Tongue (tissue), 1 donor: ENCODE measurements at regions not wholly inside any gene's neighbourhood (a gene's known extent, or its start where the extent isn't known, plus 50 kb on each side); places are given as distances from the start of the nearest gene placed in this dataset.

ENCODE experiments used
- DNase-seq: peaks from one replicate; pipeline ENCODE4 v3.0.0-alpha.2; 2015

- peak; percentile 15 for DNase-seq
Measured at GRCh38 chr3:132822266-132822665, 100.1 kb upstream of the NPHP3 start.

GRCh38 chr3:132821314-132821713 lies 99.1 kb upstream of the NPHP3 start:
- no peak for DNase-seq

GRCh38 chr3:132818251-132818650 lies 96.0 kb upstream of the NPHP3 start:
- no peak for DNase-seq

- DNase-seq, result no peak
Measured at GRCh38 chr3:132817646-132818177, 95.5 kb upstream of the NPHP3 start.

DNA sequence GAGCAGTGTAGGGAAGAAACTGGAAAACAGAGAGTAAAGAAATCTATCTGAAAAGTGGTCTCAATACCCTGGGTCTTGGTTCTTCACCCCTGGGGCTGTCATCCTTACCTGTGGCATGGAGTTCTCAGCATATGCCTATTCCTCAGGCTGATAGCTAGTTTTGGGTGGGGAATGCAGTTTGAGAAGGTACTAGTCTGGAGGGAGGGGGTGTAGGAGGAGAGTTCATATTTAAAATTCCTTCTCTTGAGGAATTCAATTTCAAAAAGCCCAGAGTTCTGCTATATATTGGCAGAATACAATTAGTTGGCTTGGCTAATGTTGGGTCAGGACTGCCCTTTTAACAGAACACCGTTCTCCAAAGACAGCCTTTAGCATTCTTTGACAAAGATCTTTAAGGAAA lies 82.9 kb upstream of the NPHP3 start:
- no peak for DNase-seq

DNA sequence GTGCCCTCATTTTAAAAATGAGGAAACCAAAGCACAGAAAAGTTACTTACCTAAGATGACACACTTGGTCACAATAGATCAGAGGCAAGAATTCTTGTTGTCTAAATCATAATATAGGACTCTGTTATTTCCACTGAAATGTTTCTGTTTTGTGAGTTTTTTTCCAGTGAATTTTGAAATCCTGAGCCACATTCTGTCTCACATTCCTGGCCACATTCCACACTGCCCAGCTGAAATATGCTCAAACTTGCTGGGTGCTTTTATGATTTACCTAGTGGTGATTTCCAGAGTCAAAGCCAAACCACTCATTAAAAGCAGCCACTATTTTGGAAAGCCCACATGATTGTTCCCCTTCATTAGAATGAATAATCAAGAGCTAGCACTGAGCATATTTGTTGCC lies 82.3 kb upstream of the NPHP3 start:
- no peak for DNase-seq

GRCh38 chr3:132803889-132804288 lies 81.7 kb upstream of the NPHP3 start:
- DNase-seq, result no peak

DNA sequence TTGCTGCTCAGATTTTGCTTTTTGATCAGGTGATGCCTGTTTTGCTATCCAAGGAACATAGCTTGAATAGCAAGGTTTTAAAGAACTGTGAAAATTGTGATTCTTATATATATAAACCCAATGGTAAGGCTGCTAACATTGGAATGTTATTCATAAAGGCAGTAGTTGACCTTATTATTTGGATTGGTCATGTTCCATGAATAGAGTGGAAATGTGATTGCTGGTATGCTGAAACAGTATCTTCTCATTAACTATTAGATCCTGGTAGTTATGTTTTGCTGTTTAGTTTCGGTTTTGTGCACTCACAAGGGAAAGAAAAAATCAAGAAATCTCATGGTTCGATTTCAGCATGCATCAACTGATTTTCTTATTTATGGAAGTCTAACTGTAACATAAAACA lies 78.7 kb upstream of the NPHP3 start:
- DNase-seq, result no peak

DNA sequence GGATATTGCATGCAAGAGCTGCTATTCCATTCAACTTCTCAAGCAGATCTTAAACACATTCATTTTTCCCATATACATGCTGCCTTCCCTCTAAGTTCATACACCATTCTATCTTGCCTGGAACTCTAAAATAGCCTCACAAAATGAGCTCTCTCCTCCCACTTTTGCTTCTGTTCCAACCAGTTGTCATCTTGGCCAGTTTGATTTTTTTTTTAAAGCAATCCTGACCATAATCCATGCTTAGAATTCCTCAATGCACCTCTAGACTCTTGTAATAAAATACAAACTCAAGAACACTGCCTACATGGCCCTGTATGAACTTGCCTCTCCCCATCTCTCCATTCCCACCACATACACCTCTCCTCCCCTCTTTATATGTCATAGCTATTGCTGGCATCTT lies 68.6 kb upstream of the NPHP3 start:
- DNase-seq, result no peak

GRCh38 chr3:132789959-132790358 lies 67.8 kb upstream of the NPHP3 start:
- DNase-seq, result no peak

GRCh38 chr3:132788301-132788671 lies 66.1 kb upstream of the NPHP3 start:
- peak; percentile 80 for DNase-seq

GRCh38 chr3:132787616-132788300 lies 65.5 kb upstream of the NPHP3 start:
- peak; percentile 88 for DNase-seq

DNA sequence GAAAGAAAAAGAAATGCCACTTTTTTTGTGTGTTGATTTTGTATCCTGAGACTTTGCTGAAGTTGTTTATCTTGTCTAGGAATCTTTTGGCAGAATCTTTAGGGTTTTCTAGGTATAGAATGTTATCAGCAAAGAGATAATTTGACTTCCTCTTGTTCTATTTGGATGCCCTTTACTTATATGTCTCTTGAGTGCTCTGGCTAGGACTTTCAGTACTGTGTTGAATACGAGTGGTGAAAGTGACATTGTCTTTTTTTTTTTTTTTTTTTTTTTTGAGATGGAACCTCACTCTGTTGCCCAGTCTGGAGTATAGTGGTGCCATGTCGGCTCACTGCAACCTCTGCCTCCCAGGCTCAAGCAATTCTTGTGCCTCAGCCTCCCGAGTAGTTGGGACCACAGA lies 64.7 kb upstream of the NPHP3 start:
- DNase-seq, result no peak

- DNase-seq, result no peak
Measured at GRCh38 chr3:132785292-132785691, 63.1 kb upstream of the NPHP3 start.

GRCh38 chr3:132784502-132785025 lies 62.4 kb upstream of the NPHP3 start:
- no peak for DNase-seq

- peak; percentile 41 for DNase-seq
Measured at GRCh38 chr3:132783152-132783551, 60.9 kb upstream of the NPHP3 start.

DNA sequence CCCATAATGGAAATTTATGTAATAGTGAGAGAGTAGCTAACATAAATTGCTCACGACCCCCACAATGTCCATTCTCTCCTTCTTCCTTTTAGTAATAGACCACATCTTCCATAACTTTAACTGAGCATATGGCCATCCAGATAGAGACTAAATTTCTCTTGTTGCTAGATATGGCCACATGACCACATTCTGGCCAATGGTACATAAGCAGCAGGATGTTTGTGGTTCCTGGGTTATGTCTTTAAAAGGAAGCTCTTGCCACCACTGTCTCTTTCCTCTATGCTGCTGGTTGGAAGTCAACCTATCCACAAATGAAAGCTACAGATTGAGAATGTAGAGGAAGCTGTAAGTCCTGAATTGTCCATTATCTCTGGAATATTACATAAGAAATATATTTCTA lies 59.7 kb upstream of the NPHP3 start:
- no peak for DNase-seq

GRCh38 chr3:132777171-132777570 lies 55.0 kb upstream of the NPHP3 start:
- DNase-seq, result no peak

DNA sequence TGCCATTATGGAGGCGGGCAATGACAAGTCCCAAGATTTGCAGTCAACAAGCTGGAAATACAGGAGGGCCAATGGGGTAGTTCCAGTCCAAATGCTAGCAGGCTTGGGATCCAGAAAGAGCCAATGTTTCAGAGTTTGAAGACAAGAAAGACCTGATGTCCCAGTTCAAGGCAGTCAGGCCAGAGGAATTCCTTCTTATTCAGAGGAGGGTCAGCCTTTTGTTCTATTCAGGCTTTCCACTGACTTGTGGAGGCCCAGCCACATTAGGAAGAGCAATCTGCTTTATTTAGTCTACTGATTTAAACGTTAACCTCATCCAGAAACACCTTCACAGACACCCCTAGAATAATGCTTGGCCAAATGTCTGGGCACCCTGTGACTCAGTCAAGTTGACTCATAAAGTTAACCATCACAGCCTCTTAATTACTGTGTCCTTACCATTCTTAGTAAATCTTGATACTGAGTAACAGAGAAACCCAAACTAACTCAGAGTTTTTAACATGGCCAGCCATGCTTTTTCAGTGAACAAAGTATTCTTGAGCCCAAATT lies 50.9 kb upstream of the NPHP3 start:
- DNase-seq, result no peak

GRCh38 chr3:132772252-132772651 lies 50.0 kb upstream of the NPHP3 start:
- DNase-seq, result no peak
